ENCODE measurements at regions not wholly inside any gene's neighbourhood (a gene's known extent, or its start where the extent isn't known, plus 50 kb on each side); places are given as distances from the start of the nearest gene placed in this dataset.

GRCh38 chr1:79849388-79849787, 842.9 kb upstream of the ADGRL4 start:
- intact Hi-C loops (cut with micrococcal nuclease): no loop called here
- no peaks in the 10 kb centered on the region for H3K27me3 Mint-ChIP-seq (ENCODE audit: low read depth)
- no peaks in the 10 kb centered on the region for H3K36me3 Mint-ChIP-seq (ENCODE audit: low read depth)
- CTCF ChIA-PET: no interaction called here
- no peaks in the 10 kb centered on the region for H3K9me3 Mint-ChIP-seq
- no peaks in the 10 kb centered on the region for H3K4me1 Mint-ChIP-seq (ENCODE audit: low read depth)
- H3K27ac Mint-ChIP-seq: no peak overlapping the region
- no peak for DNase-seq
- no peak overlapping the region for H3K4me3 Mint-ChIP-seq

DNA sequence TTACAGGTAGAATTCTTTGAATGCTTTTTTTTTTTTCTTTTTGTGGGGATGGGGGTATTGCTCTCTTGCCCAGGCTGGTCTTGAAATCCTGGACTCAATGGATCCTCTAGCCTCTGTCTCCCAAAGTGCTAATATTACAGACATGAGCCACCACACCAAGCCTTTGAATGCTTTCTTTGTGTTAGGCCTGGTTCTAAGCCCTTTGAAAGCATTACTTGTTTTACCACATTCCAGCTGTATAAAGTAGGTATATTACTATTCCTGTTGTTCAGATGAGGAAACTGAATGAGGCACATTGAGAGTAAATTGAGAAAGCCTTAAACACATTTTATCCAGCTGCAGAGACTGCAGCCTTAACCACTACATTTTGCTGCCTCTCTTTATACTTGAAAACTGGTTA, 841.8 kb upstream of the ADGRL4 start:
- Mint-ChIP-seq H3K4me3 (no peak overlapping the region), H3K9me3 (no peaks in the 10 kb centered on the region), H3K27ac (no peak overlapping the region), H3K36me3 (ENCODE audit: low read depth) (no peaks in the 10 kb centered on the region), H3K4me1 (ENCODE audit: low read depth) (no peaks in the 10 kb centered on the region), H3K27me3 (ENCODE audit: low read depth) (no peaks in the 10 kb centered on the region)
- intact Hi-C loops (cut with micrococcal nuclease): no loop called here
- DNase-seq: no peak
- CTCF ChIA-PET: no interaction called here

DNA sequence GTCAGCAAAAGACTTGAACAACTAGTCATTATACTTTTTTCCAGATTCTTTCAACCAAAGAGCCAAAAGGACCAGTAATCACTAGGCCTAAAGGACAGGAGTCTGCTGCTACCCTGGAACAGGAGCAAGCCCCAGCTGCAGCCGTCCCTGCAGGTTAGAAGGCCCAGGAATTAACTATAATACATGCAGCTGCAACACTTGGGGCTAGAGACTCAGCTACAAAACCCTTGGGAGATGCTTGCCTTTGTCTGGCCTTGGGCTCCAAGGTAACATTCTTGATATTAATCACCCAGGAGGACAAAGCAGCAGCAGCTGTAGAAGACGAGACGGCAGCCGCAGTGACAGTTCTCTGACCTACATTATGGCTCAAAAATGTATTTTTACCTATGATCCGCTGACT, 841.2 kb upstream of the ADGRL4 start:
- intact Hi-C loops (cut with micrococcal nuclease): no loop called here
- CTCF ChIA-PET: no interaction called here
- H3K4me3 Mint-ChIP-seq: no peak overlapping the region

DNA sequence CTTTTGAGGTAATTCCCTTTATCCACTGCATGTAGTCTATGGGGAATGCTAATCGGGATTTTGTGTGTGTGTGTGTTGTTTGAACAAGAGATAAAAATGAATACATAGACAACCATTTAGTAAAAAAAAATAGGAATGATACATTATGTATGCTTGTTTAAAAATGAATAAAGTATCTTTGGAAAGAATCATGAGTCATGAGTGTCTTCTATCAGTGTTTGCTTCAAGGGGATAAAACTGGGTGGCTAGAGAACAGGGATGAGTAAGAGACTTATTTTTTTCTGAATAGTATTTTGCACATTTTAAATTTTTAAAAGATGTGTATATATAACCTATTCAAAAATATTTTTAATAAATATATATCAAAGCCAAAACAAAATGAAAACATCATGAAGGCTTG, 839.4 kb upstream of the ADGRL4 start:
- CTCF ChIA-PET: no interaction called here
- Mint-ChIP-seq H3K4me1 (ENCODE audit: low read depth) (no peaks in the 10 kb centered on the region), H3K36me3 (ENCODE audit: low read depth) (no peaks in the 10 kb centered on the region), H3K4me3 (no peak overlapping the region), H3K9me3 (no peaks in the 10 kb centered on the region), H3K27ac (no peak overlapping the region), H3K27me3 (ENCODE audit: low read depth) (no peaks in the 10 kb centered on the region)
- no peak for DNase-seq
- intact Hi-C loops (cut with micrococcal nuclease): no loop called here

More for the DNA sequence above, 841.2 kb upstream of the ADGRL4 start:
- no peaks in the 10 kb centered on the region for H3K27me3 Mint-ChIP-seq (ENCODE audit: low read depth)
- H3K9me3 Mint-ChIP-seq: no peaks in the 10 kb centered on the region
- H3K27ac Mint-ChIP-seq: no peak overlapping the region
- DNase-seq: no peak
- no peaks in the 10 kb centered on the region for H3K36me3 Mint-ChIP-seq (ENCODE audit: low read depth)
- H3K4me1 Mint-ChIP-seq (ENCODE audit: low read depth): no peaks in the 10 kb centered on the region

- no peak overlapping the region for H3K27ac Mint-ChIP-seq
Observed at GRCh38 chr1:79842811-79843210, 836.3 kb upstream of the ADGRL4 start.

GRCh38 chr1:79839882-79840281, 833.4 kb upstream of the ADGRL4 start:
- Mint-ChIP-seq H3K27ac (no peak overlapping the region), H3K9me3 (no peaks in the 10 kb centered on the region), H3K36me3 (ENCODE audit: low read depth) (no peaks in the 10 kb centered on the region), H3K27me3 (ENCODE audit: low read depth) (no peaks in the 10 kb centered on the region), H3K4me1 (ENCODE audit: low read depth) (no peaks in the 10 kb centered on the region), H3K4me3 (no peak overlapping the region)
- no peak for DNase-seq
- CTCF ChIA-PET: no interaction called here
- intact Hi-C loops (cut with micrococcal nuclease): no loop called here

More at GRCh38 chr1:79842811-79843210, 836.3 kb upstream of the ADGRL4 start:
- no peaks in the 10 kb centered on the region for H3K9me3 Mint-ChIP-seq
- no peak for DNase-seq
- H3K27me3 Mint-ChIP-seq (ENCODE audit: low read depth): no peaks in the 10 kb centered on the region
- CTCF ChIA-PET: no interaction called here
- H3K36me3 Mint-ChIP-seq (ENCODE audit: low read depth): no peaks in the 10 kb centered on the region
- no peak overlapping the region for H3K4me3 Mint-ChIP-seq
- intact Hi-C loops (cut with micrococcal nuclease): no loop called here
- no peaks in the 10 kb centered on the region for H3K4me1 Mint-ChIP-seq (ENCODE audit: low read depth)

DNA sequence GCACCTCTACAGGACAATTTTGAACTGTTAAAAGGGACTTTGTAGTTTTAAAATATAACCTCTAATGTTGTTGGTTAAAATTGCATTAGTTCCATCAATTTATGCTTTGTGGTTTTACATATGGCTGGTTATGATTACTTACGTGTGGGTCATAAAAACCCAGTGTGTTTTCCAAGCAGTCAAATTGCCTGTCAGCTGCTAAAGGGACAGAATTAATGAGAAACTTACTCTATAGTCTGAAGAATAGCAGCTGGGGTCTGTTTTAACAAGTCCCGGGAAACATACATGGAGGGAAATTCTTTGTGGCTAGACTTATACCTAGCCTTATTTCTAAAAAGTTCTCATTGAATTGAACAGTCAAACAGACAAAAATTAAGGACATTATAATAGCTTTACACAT, 820.9 kb upstream of the ADGRL4 start:
- intact Hi-C loops (cut with micrococcal nuclease): no loop called here
- Mint-ChIP-seq H3K27me3 (ENCODE audit: low read depth) (no peaks in the 10 kb centered on the region), H3K4me3 (no peak overlapping the region), H3K27ac (no peak overlapping the region), H3K4me1 (ENCODE audit: low read depth) (no peaks in the 10 kb centered on the region), H3K36me3 (ENCODE audit: low read depth) (no peaks in the 10 kb centered on the region), H3K9me3 (peaks cover 6% of the 10 kb centered on the region)
- DNase-seq: no peak
- CTCF ChIA-PET: no interaction called here

GRCh38 chr1:79825551-79825950, 819.0 kb upstream of the ADGRL4 start:
- Mint-ChIP-seq H3K27me3 (ENCODE audit: low read depth) (no peaks in the 10 kb centered on the region), H3K36me3 (ENCODE audit: low read depth) (no peaks in the 10 kb centered on the region), H3K9me3 (peaks cover 4% of the 10 kb centered on the region), H3K4me3 (no peak overlapping the region), H3K27ac (no peak overlapping the region), H3K4me1 (ENCODE audit: low read depth) (no peaks in the 10 kb centered on the region)
- intact Hi-C loops (cut with micrococcal nuclease): no loop called here
- DNase-seq: no peak
- CTCF ChIA-PET: no interaction called here

DNA sequence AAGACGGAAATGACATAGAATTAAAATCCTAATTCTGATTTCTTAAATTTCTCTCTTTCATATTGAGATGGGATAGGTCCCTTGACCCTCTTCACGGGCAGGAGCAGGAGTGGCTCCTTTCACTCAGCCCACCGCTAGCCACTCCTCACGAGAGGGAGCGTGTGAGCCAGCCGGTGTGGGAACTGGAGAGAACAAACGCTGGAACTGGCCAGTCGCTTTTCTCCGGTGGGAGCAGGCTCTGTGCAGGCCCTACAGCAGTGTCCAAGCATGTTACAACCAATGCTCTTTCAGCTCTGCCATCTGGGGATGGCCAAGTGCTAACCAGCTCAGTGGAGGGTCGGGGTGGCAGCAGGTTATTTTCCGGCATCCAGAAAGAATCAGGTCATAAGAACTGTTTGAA, 815.5 kb upstream of the ADGRL4 start:
- no peaks in the 10 kb centered on the region for H3K36me3 Mint-ChIP-seq (ENCODE audit: low read depth)
- intact Hi-C loops (cut with micrococcal nuclease): no loop called here
- H3K9me3 Mint-ChIP-seq: peaks cover 5% of the 10 kb centered on the region
- H3K4me3 Mint-ChIP-seq: no peak overlapping the region
- H3K4me1 Mint-ChIP-seq (ENCODE audit: low read depth): no peaks in the 10 kb centered on the region
- H3K27me3 Mint-ChIP-seq (ENCODE audit: low read depth): no peaks in the 10 kb centered on the region
- no peak overlapping the region for H3K27ac Mint-ChIP-seq
- CTCF ChIA-PET: no interaction called here
- DNase-seq: no peak

GRCh38 chr1:79819140-79819539, 812.6 kb upstream of the ADGRL4 start:
- Mint-ChIP-seq H3K27ac (no peak overlapping the region), H3K9me3 (peaks cover 5% of the 10 kb centered on the region), H3K27me3 (ENCODE audit: low read depth) (no peaks in the 10 kb centered on the region), H3K4me3 (no peak overlapping the region), H3K4me1 (ENCODE audit: low read depth) (no peaks in the 10 kb centered on the region), H3K36me3 (ENCODE audit: low read depth) (no peaks in the 10 kb centered on the region)
- intact Hi-C loops (cut with micrococcal nuclease): no loop called here
- CTCF ChIA-PET: no interaction called here
- no peak for DNase-seq

GRCh38 chr1:79817031-79817560, 810.6 kb upstream of the ADGRL4 start:
- H3K27me3 Mint-ChIP-seq (ENCODE audit: low read depth): no peaks in the 10 kb centered on the region
- no peaks in the 10 kb centered on the region for H3K4me1 Mint-ChIP-seq (ENCODE audit: low read depth)
- intact Hi-C loops (cut with micrococcal nuclease): no loop called here
- H3K36me3 Mint-ChIP-seq (ENCODE audit: low read depth): no peaks in the 10 kb centered on the region
- CTCF ChIA-PET: no interaction called here
- DNase-seq: no peak
- no peak overlapping the region for H3K4me3 Mint-ChIP-seq
- no peak overlapping the region for H3K27ac Mint-ChIP-seq
- H3K9me3 Mint-ChIP-seq: peaks cover 3% of the 10 kb centered on the region

- intact Hi-C loops (cut with micrococcal nuclease): no loop called here
- Mint-ChIP-seq H3K27me3 (ENCODE audit: low read depth) (no peaks in the 10 kb centered on the region), H3K27ac (no peak overlapping the region), H3K9me3 (peaks cover 5% of the 10 kb centered on the region), H3K4me3 (no peak overlapping the region), H3K4me1 (ENCODE audit: low read depth) (no peaks in the 10 kb centered on the region), H3K36me3 (ENCODE audit: low read depth) (no peaks in the 10 kb centered on the region)
- CTCF ChIA-PET: no interaction called here
- no peak for DNase-seq
Observed at GRCh38 chr1:79815115-79815514, 808.6 kb upstream of the ADGRL4 start.

DNA sequence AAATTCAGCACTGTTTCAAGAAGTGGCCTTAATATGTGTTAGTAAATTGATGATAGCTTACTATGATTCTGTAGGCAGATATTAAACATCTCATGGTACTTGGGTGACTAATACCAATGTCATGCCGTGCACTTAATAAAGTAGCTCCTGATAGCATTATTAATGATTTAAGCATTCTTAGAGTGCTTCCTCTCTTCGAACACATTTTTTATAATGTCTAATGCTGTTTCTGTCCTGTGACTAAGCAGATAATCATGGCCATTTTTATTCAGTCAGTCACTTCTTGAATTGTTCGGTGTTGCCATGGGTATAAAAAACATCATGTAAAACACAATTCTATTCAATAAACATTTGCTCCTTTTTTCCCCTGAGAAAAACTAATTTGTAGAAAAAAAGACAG, 804.6 kb upstream of the ADGRL4 start:
- Mint-ChIP-seq H3K4me1 (ENCODE audit: low read depth) (no peaks in the 10 kb centered on the region), H3K27me3 (ENCODE audit: low read depth) (no peaks in the 10 kb centered on the region), H3K36me3 (ENCODE audit: low read depth) (no peaks in the 10 kb centered on the region), H3K4me3 (no peak overlapping the region), H3K27ac (no peak overlapping the region), H3K9me3 (peaks cover 13% of the 10 kb centered on the region)
- intact Hi-C loops (cut with micrococcal nuclease): no loop called here
- CTCF ChIA-PET: no interaction called here
- no peak for DNase-seq
